ENCODE measurements at regions not wholly inside any gene's neighbourhood (a gene's known extent, or its start where the extent isn't known, plus 50 kb on each side); places are given as distances from the start of the nearest gene placed in this dataset. TPM values are rescaled to one million over a fixed set of nuclear protein-coding genes. Genes with fewer than 3 reads are reported as not detected.

- no peak for DNase-seq
- Histone ChIP-seq H3K79me1 (ENCODE audit: low read depth in 1 of 2, low read length in 2 of 2) (no peaks in the 10 kb centered on the region), H4K91ac (ENCODE audit: insufficient read depth, low read depth, low read length) (no peak overlapping the region), H3K23ac (ENCODE audit: low read depth, low read length) (no peak overlapping the region), H3K27me3 (ENCODE audit: control insufficient read depth, insufficient read depth, low read length) (no peaks in the 10 kb centered on the region), H3K9me3 (ENCODE audit: control insufficient read depth, insufficient read depth, low read length) (no peaks in the 10 kb centered on the region), H3K56ac (ENCODE audit: extremely low read depth, insufficient read depth, low read length) (no peak overlapping the region), H2AFZ (replicated peaks; ENCODE audit: low read length, poor library complexity) (no peak overlapping the region), H3K4me3 (ENCODE audit: insufficient read depth, low read depth, low read length) (no peak overlapping the region), H3K14ac (replicated peaks; ENCODE audit: low read depth, low read length) (no peak overlapping the region), H4K5ac (ENCODE audit: low read depth, low read length) (no peak overlapping the region), H3K4me1 (ENCODE audit: control insufficient read depth, insufficient read depth, low read length) (no peaks in the 10 kb centered on the region), H3K18ac (ENCODE audit: low read depth, low read length) (no peak overlapping the region), H2BK20ac (ENCODE audit: low read depth, low read length) (no peak overlapping the region), H2BK15ac (ENCODE audit: low read depth, low read length) (no peak overlapping the region), H2AK9ac (replicated peaks; ENCODE audit: low read depth, low read length, poor library complexity) (no peak overlapping the region), H3K4me2 (ENCODE audit: low read depth, low read length) (no peak overlapping the region), H3K9ac (ENCODE audit: low read depth, low read length) (no peak overlapping the region), H2BK5ac (ENCODE audit: low read depth, low read length, poor library complexity, severe bottlenecking) (no peak overlapping the region), H3K9me1 (ENCODE audit: insufficient read depth, low read length) (no peaks in the 10 kb centered on the region), H4K20me1 (ENCODE audit: insufficient read depth, low read length) (no peaks in the 10 kb centered on the region), H3K4ac (ENCODE audit: low read depth, low read length) (no peak overlapping the region), H4K8ac (ENCODE audit: low read depth in 2 of 2, low read length in 2 of 2) (no peak overlapping the region), H2BK120ac (ENCODE audit: low read depth, low read length) (no peak overlapping the region), H3K36me3 (ENCODE audit: control insufficient read depth, insufficient read depth, low read length) (no peaks in the 10 kb centered on the region), H3K27ac (ENCODE audit: insufficient read depth, low read length) (no peak overlapping the region), H2AK5ac (ENCODE audit: low read depth, low read length) (no peak overlapping the region)
- TF ChIP-seq MXI1 (IDR thresholded peaks at IDR 0.05; ENCODE audit: borderline replicate concordance, low read depth, low read length) (no peak), NFE2L2 (IDR thresholded peaks at IDR 0.05; ENCODE audit: low read depth, low read length) (no peak)
- in situ Hi-C loops (cut with MboI; ENCODE audit: low sequenced_read_pairs): no loop called here
- WGBS, 2 experiments (ENCODE audit: extremely low coverage in 2 of 2, insufficient read length in 1 of 2): no CpG with 5 or more reads among the region's 3 CpGs
- CTCF ChIA-PET: no interaction called here
- BruUV-seq (replicated peaks): no TSS peak
- dilution Hi-C loops (cut with HindIII; ENCODE audit: low sequenced_read_pairs, unreplicated experiment): no loop called here
- POLR2A ChIA-PET (ENCODE audit: unreplicated experiment): no interaction called here
- intact Hi-C loops (cut with micrococcal nuclease): no loop called here
- ATAC-seq (ENCODE audit: low read depth): no peak
These were observed 51.7 kb upstream of the TBX18 start for GRCh38 chr6:84815896-84816735.

Small RNAs in the stretch of these regions (microRNA-seq; reads per million reads assigned to microRNA genes)
- not detected for gene AL109941.1 (ENCODE audit: insufficient read depth, insufficient read length)

Small RNAs in the stretch of these regions (small RNA-seq; reads per million reads assigned to genes)
- gene AL109941.1: 0 reads per million in 5 experiments

All from IMR-90 (cell line).